ENCODE measurements at regions not wholly inside any gene's neighbourhood (a gene's known extent, or its start where the extent isn't known, plus 50 kb on each side); places are given as distances from the start of the nearest gene placed in this dataset.

DNA sequence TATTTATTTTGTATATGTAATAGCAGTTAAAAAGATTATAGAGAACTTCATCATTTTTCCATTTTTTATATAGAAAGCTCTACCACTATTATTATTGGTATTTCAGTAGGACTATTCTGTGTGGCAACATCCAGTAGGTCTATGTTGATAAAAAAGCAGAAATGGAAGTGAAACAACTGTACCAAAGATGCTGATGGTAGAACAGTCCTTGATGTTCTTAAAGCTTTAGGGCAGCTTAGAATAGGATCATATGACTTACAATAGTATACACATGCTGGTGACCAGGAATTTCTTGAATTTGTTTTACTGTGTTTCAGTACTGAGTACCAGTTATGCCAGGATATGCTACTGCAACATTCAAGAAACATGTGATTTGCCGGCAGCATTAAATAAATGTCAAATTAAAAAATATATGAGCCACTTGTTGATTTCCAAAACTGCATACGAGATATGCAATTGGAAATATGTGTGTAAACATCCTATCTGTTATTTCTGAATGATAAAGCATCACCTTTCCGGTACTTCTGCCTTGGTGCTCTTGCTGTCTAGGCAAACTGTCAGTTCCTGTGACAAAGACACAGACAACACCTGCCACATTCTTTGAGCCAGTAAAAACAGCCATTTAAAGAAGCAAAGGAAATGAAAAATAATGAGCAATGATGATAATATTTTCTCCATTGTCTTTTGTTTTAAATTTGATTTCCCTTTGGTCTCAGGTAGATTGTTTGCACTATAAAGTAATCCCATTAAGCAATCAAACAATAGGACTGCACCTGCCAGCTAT lies 649.2 kb downstream of the ZPLD1 start:
- no peak for TF ChIP-seq SNAI2 (CRISPR knock-in tag; IDR thresholded peaks at IDR 0.05)
- TF ChIP-seq ESRRG (CRISPR knock-in tag; IDR thresholded peaks at IDR 0.05): no peak
- no peak for TF ChIP-seq BACH2 (CRISPR knock-in tag; IDR thresholded peaks at IDR 0.05; ENCODE audit: borderline replicate concordance)
- TF ChIP-seq, protein P1, sequence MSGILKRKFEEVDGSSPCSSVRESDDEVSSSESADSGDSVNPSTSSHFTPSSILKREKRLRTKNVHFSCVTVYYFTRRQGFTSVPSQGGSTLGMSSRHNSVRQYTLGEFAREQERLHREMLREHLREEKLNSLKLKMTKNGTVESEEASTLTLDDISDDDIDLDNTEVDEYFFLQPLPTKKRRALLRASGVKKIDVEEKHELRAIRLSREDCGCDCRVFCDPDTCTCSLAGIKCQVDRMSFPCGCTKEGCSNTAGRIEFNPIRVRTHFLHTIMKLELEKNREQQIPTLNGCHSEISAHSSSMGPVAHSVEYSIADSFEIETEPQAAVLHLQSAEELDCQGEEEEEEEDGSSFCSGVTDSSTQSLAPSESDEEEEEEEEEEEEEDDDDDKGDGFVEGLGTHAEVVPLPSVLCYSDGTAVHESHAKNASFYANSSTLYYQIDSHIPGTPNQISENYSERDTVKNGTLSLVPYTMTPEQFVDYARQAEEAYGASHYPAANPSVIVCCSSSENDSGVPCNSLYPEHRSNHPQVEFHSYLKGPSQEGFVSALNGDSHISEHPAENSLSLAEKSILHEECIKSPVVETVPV (CRISPR knock-in tag; IDR thresholded peaks at IDR 0.05): no peak
- TF ChIP-seq ZFP30 (CRISPR knock-in tag; IDR thresholded peaks at IDR 0.05): no peak
- TF ChIP-seq, protein P2, sequence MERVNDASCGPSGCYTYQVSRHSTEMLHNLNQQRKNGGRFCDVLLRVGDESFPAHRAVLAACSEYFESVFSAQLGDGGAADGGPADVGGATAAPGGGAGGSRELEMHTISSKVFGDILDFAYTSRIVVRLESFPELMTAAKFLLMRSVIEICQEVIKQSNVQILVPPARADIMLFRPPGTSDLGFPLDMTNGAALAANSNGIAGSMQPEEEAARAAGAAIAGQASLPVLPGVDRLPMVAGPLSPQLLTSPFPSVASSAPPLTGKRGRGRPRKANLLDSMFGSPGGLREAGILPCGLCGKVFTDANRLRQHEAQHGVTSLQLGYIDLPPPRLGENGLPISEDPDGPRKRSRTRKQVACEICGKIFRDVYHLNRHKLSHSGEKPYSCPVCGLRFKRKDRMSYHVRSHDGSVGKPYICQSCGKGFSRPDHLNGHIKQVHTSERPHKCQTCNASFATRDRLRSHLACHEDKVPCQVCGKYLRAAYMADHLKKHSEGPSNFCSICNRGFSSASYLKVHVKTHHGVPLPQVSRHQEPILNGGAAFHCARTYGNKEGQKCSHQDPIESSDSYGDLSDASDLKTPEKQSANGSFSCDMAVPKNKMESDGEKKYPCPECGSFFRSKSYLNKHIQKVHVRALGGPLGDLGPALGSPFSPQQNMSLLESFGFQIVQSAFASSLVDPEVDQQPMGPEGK (CRISPR knock-in tag; IDR thresholded peaks at IDR 0.05; ENCODE audit: borderline replicate concordance): no peak
- TF ChIP-seq, protein P3, sequence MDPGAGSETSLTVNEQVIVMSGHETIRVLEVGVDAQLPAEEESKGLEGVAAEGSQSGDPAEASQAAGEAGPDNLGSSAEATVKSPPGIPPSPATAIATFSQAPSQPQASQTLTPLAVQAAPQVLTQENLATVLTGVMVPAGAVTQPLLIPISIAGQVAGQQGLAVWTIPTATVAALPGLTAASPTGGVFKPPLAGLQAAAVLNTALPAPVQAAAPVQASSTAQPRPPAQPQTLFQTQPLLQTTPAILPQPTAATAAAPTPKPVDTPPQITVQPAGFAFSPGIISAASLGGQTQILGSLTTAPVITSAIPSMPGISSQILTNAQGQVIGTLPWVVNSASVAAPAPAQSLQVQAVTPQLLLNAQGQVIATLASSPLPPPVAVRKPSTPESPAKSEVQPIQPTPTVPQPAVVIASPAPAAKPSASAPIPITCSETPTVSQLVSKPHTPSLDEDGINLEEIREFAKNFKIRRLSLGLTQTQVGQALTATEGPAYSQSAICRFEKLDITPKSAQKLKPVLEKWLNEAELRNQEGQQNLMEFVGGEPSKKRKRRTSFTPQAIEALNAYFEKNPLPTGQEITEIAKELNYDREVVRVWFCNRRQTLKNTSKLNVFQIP (CRISPR knock-in tag; IDR thresholded peaks at IDR 0.05; ENCODE audit: borderline replicate concordance, low read depth): no peak
